Activated naive CD4-positive, alpha-beta T cell treated with anti-CD3 and anti-CD28 coated beads, Interleukin-2, amount 50 U/mL, for 24 hours (primary cell): ENCODE measurements at regions not wholly inside any gene's neighbourhood (a gene's known extent, or its start where the extent isn't known, plus 50 kb on each side); places are given as distances from the start of the nearest gene placed in this dataset.
"Not testable (repeated sequence)": the region's sequence is repeated elsewhere in the genome, so short reads cannot be mapped to it uniquely, and the experiment has no call there.

Source experiments
- H3K27ac Mint-ChIP-seq: one replicate; pipeline ENCODE4 v1.8.0; 2021; ENCODE audit warnings: mild to moderate bottlenecking, mixed read lengths
- H3K27me3 Mint-ChIP-seq: one replicate; pipeline ENCODE4 v1.8.0; 2021; ENCODE audit warnings: mixed read lengths
- H3K36me3 Mint-ChIP-seq: one replicate; pipeline ENCODE4 v1.8.0; 2021; ENCODE audit warnings: mixed read lengths
- H3K4me1 Mint-ChIP-seq: one replicate; pipeline ENCODE4 v1.8.0; 2021; ENCODE audit warnings: mixed read lengths
- H3K4me3 Mint-ChIP-seq: one replicate; pipeline ENCODE4 v1.8.0; 2021; ENCODE audit warnings: mild to moderate bottlenecking, mixed read lengths
- H3K9me3 Mint-ChIP-seq: one replicate; pipeline ENCODE4 v1.8.0; 2021; ENCODE audit warnings: mixed read lengths

DNA sequence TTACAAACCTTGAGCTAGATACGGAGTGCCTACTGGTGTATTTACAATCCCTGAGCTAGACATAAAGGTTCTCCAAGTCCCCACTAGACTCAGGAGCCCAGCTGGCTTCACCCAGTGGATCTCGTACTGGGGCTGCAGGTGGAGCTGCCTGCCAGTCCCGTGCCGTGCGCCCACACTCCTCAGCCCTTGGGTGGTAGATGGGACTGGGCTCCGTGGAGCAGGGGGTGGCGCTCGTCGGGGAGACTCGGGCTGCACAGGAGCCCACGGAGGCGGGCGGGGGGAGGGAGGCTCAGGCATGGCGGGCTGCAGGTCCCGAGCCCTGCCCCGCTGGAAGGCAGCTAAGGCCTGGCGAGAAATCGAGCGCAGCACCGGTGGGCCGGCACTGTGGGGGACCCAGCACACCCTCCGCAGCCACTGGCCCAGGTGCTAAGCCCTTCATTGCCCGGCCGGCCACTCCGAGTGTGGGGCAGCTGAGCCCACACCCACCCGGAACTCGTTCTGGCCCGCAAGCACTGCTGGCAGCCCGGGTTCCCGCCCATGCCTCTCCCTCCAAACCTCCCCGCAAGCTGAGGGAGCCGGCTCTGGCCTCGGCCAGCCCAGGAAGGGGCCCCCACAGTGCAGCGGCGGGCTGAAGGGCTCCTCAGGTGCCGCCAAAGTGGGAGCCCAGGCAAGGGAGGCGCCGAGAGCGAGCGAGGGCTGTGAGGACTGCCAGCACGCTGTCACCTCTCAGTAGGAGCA lies 164.2 kb upstream of the TEX13C start:
- not testable (repeated sequence) for H3K9me3 Mint-ChIP-seq, H3K36me3 Mint-ChIP-seq, H3K4me3 Mint-ChIP-seq, H3K27ac Mint-ChIP-seq, H3K4me1 Mint-ChIP-seq, H3K27me3 Mint-ChIP-seq

DNA sequence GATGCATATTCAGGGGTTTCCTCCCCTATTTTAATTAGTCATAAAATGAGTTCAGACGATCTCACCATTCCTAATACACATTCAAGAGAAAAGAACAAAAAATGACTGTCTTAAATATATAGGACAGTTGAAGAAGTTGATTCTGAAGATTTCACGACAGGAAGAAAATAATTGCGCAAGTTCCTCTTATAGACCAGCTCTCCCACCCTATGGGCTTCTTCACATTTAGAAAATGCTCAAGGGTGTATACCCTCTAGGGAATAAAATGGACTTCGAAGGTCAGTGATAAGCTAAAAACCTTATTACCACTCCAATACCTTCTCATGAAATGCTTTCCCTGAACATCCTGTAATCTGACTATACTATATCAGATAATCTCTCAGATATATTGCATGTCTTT lies 149.2 kb upstream of the TEX13C start:
- Mint-ChIP-seq H3K4me3 (no peak overlapping the region), H3K27ac (no peak overlapping the region), H3K36me3 (no peaks in the 10 kb centered on the region), H3K4me1 (no peaks in the 10 kb centered on the region), H3K9me3 (no peaks in the 10 kb centered on the region), H3K27me3 (no peaks in the 10 kb centered on the region)

DNA sequence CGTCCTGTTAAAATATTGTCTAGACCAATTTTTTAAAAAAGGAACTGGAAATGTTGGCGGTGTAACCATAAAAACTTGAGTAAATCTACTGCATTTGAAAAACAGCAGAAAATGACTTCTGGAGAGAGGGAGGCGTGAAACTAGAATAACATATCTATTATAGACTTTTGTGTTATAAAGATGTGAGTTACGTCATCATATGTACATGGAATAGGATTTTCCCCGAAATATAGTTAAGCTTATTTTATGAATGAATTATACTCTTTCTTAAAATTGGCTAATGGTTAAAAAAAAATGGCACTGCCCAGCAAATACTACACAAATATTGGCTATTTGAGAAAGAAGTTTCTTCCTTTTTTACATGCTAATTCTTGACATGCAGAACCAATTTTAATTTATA lies 147.1 kb upstream of the TEX13C start:
- Mint-ChIP-seq H3K9me3 (no peaks in the 10 kb centered on the region), H3K4me1 (no peaks in the 10 kb centered on the region), H3K36me3 (no peaks in the 10 kb centered on the region), H3K4me3 (no peak overlapping the region), H3K27ac (no peak overlapping the region), H3K27me3 (no peaks in the 10 kb centered on the region)

- H3K27ac Mint-ChIP-seq, result no peak overlapping the region
- H3K4me3 Mint-ChIP-seq, result no peak overlapping the region
- H3K9me3 Mint-ChIP-seq, result no peaks in the 10 kb centered on the region
- H3K4me1 Mint-ChIP-seq, result no peaks in the 10 kb centered on the region
- H3K27me3 Mint-ChIP-seq, result peaks cover 4% of the 10 kb centered on the region
- no peaks in the 10 kb centered on the region for H3K36me3 Mint-ChIP-seq
Observed at GRCh38 chrX:125175991-125176584, 143.6 kb upstream of the TEX13C start.

- Mint-ChIP-seq H3K4me3 (no peak overlapping the region), H3K27ac (no peak overlapping the region), H3K9me3 (no peaks in the 10 kb centered on the region)
Observed at GRCh38 chrX:125193921-125194320, 125.8 kb upstream of the TEX13C start.

DNA sequence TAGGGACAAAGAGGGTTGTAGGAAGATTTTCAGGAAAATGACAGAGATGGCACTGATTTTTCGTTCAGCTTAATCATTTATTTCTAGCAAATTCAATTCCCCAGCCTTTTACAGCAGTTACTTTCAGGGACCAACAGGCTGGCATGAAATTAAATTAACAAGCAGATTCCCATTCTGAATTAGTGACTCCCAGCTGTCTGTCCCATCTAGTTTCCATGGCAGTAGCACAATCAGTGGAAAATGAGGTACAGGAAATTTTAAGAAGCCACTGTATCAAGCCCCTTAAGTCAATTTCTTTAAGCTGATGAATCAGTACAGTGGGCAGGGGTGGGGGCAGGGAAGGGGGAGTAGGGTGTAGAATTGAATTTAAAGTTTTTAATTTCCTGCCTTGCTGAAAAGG lies 121.1 kb upstream of the TEX13C start:
- Mint-ChIP-seq H3K9me3 (no peaks in the 10 kb centered on the region), H3K4me3 (no peak overlapping the region), H3K4me1 (peaks cover 8% of the 10 kb centered on the region), H3K36me3 (no peaks in the 10 kb centered on the region), H3K27me3 (peaks cover 15% of the 10 kb centered on the region), H3K27ac (no peak overlapping the region)

More at GRCh38 chrX:125193921-125194320, 125.8 kb upstream of the TEX13C start:
- Mint-ChIP-seq H3K27me3 (peaks cover 4% of the 10 kb centered on the region), H3K36me3 (no peaks in the 10 kb centered on the region), H3K4me1 (no peaks in the 10 kb centered on the region)

DNA sequence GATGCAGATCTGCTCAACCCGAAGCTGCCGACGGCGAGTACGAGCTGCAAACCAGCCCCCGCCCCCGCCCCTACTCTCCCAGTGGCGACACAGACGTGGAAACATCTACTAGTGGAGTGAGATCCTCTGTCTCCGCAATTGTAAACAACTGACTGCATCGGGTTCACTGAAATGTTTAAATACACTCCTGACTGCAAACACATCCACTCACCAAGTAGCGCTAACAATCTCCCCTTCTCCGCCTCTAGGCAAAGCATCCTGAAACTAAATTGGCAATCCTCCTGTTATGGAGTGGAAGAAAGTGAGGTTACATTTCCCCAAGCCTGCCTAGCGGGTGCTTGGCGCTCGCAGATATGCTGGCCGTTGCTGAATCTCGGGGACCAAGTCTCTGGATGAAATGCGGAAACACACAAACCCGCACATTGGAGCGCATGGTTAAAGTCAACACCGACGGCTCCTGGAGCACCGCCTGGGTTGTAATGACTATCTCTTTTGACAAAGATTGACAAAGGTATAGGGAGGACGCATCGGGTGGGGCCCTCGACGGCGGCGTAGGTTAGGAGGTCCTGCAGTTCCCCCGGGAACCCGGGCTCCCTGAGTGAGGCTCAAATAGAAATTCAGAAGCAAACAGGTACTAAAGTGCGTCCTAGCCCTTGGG lies 117.0 kb upstream of the TEX13C start:
- H3K27me3 Mint-ChIP-seq, result peaks cover 23% of the 10 kb centered on the region
- H3K4me1 Mint-ChIP-seq, result peaks cover 17% of the 10 kb centered on the region
- H3K9me3 Mint-ChIP-seq, result no peaks in the 10 kb centered on the region
- peak overlapping the region; percentile 42 for H3K4me3 Mint-ChIP-seq
- H3K27ac Mint-ChIP-seq, result no peak overlapping the region
- H3K36me3 Mint-ChIP-seq, result no peaks in the 10 kb centered on the region

- H3K27me3 Mint-ChIP-seq, result peaks cover 23% of the 10 kb centered on the region
- peaks cover 17% of the 10 kb centered on the region for H3K4me1 Mint-ChIP-seq
- no peak overlapping the region for H3K27ac Mint-ChIP-seq
- H3K4me3 Mint-ChIP-seq, result peak overlapping the region; percentile 67
- H3K36me3 Mint-ChIP-seq, result no peaks in the 10 kb centered on the region
- H3K9me3 Mint-ChIP-seq, result no peaks in the 10 kb centered on the region
Observed at GRCh38 chrX:125203365-125203736, 116.3 kb upstream of the TEX13C start.

- Mint-ChIP-seq H3K4me1 (peaks cover 17% of the 10 kb centered on the region), H3K4me3 (peak overlapping the region; percentile 70), H3K36me3 (no peaks in the 10 kb centered on the region), H3K9me3 (no peaks in the 10 kb centered on the region), H3K27me3 (peaks cover 24% of the 10 kb centered on the region), H3K27ac (no peak overlapping the region)
Observed at GRCh38 chrX:125203737-125204578, 115.7 kb upstream of the TEX13C start.

GRCh38 chrX:125204681-125205132 lies 115.0 kb upstream of the TEX13C start:
- no peak overlapping the region for H3K27ac Mint-ChIP-seq
- no peaks in the 10 kb centered on the region for H3K36me3 Mint-ChIP-seq
- H3K9me3 Mint-ChIP-seq, result no peaks in the 10 kb centered on the region
- H3K4me3 Mint-ChIP-seq, result peak overlapping the region; percentile 70
- H3K4me1 Mint-ChIP-seq, result peaks cover 17% of the 10 kb centered on the region
- peaks cover 24% of the 10 kb centered on the region for H3K27me3 Mint-ChIP-seq

- Mint-ChIP-seq H3K27ac (peak overlapping the region; percentile 38), H3K4me3 (peak overlapping the region; percentile 77), H3K9me3 (no peaks in the 10 kb centered on the region), H3K4me1 (peaks cover 17% of the 10 kb centered on the region), H3K27me3 (peaks cover 24% of the 10 kb centered on the region), H3K36me3 (no peaks in the 10 kb centered on the region)
Observed at GRCh38 chrX:125205133-125205917, 114.3 kb upstream of the TEX13C start.

- Mint-ChIP-seq H3K27ac (no peak overlapping the region), H3K4me3 (peak overlapping the region; percentile 77), H3K36me3 (no peaks in the 10 kb centered on the region), H3K9me3 (no peaks in the 10 kb centered on the region), H3K4me1 (peaks cover 17% of the 10 kb centered on the region), H3K27me3 (peaks cover 24% of the 10 kb centered on the region)
Observed at GRCh38 chrX:125205918-125206665, 113.6 kb upstream of the TEX13C start.

GRCh38 chrX:125210146-125210545 lies 109.5 kb upstream of the TEX13C start:
- peaks cover 12% of the 10 kb centered on the region for H3K27me3 Mint-ChIP-seq
- peaks cover 4% of the 10 kb centered on the region for H3K4me1 Mint-ChIP-seq
- no peaks in the 10 kb centered on the region for H3K9me3 Mint-ChIP-seq
- no peak overlapping the region for H3K27ac Mint-ChIP-seq
- H3K36me3 Mint-ChIP-seq, result no peaks in the 10 kb centered on the region
- H3K4me3 Mint-ChIP-seq, result no peak overlapping the region

- no peaks in the 10 kb centered on the region for H3K36me3 Mint-ChIP-seq
- H3K27me3 Mint-ChIP-seq, result no peaks in the 10 kb centered on the region
Observed at GRCh38 chrX:125219852-125220251, 99.8 kb upstream of the TEX13C start.

More at GRCh38 chrX:125219852-125220251, 99.8 kb upstream of the TEX13C start:
- Mint-ChIP-seq H3K9me3 (no peaks in the 10 kb centered on the region), H3K4me1 (no peaks in the 10 kb centered on the region), H3K27ac (no peak overlapping the region), H3K4me3 (no peak overlapping the region)
